Ishikawa (cell line): ENCODE measurements at regions not wholly inside any gene's neighbourhood (a gene's known extent, or its start where the extent isn't known, plus 50 kb on each side); places are given as distances from the start of the nearest gene placed in this dataset.

Source experiments
- CEBPB ChIP-seq: IDR thresholded peaks from 2 replicates; pipeline ENCODE4 v1.6.1; 2012
- EGR1 ChIP-seq: IDR thresholded peaks from 2 replicates; pipeline ENCODE4 v1.6.1; 2012
- EP300 ChIP-seq: IDR thresholded peaks from 2 replicates; pipeline ENCODE4 v1.6.1; 2012; ENCODE audit warnings: borderline replicate concordance
- FOXM1 ChIP-seq: IDR thresholded peaks from 2 replicates; pipeline ENCODE4 v1.6.1; 2012; ENCODE audit warnings: low read depth, borderline replicate concordance
- MAX ChIP-seq: IDR thresholded peaks from 2 replicates; pipeline ENCODE4 v1.6.1; 2012
- NFIC ChIP-seq: IDR thresholded peaks from 2 replicates; pipeline ENCODE4 v1.6.1; 2012
- RAD21 ChIP-seq: IDR thresholded peaks from 2 replicates; pipeline ENCODE4 v1.6.1; 2012; ENCODE audit warnings: low read depth
- REST ChIP-seq: IDR thresholded peaks from 2 replicates; pipeline ENCODE4 v1.6.1; 2012; ENCODE audit warnings: low read depth, mild to moderate bottlenecking
- TAF1 ChIP-seq: IDR thresholded peaks from 2 replicates; pipeline ENCODE4 v1.6.1; 2012; ENCODE audit warnings: low read depth, mild to moderate bottlenecking
- USF1 ChIP-seq: IDR thresholded peaks from 2 replicates; pipeline ENCODE4 v1.6.1; 2012
- YY1 ChIP-seq: IDR thresholded peaks from 2 replicates; pipeline ENCODE4 v1.6.1; 2012; ENCODE audit warnings: low read depth
- ZBTB7A ChIP-seq: IDR thresholded peaks from 2 replicates; pipeline ENCODE4 v1.6.1; 2012; ENCODE audit warnings: low read depth

- no peak for TF ChIP-seq ZBTB7A
- no peak for TF ChIP-seq MAX
- no peak for TF ChIP-seq EGR1
- no peak for TF ChIP-seq EP300
- no peak for TF ChIP-seq REST
- no peak for TF ChIP-seq YY1
- TF ChIP-seq USF1: no peak
- no peak for TF ChIP-seq FOXM1
- TF ChIP-seq RAD21: no peak
- no peak for TF ChIP-seq CEBPB
- TF ChIP-seq NFIC: no peak
- TF ChIP-seq TAF1: no peak
Measured at GRCh38 chr4:36852856-36853255, 391.7 kb upstream of the NWD2 start.
